Inflammatory macrophage treated with lipopolysaccharide for 4 hours (primary cell): ENCODE measurements at regions not wholly inside any gene's neighbourhood (a gene's known extent, or its start where the extent isn't known, plus 50 kb on each side); places are given as distances from the start of the nearest gene placed in this dataset.
"Not testable (repeated sequence)": the region's sequence is repeated elsewhere in the genome, so short reads cannot be mapped to it uniquely, and the experiment has no call there.

Experiments used
- DNase-seq: peaks from one replicate; pipeline ENCODE4 v3.0.0-alpha.2; 2020

DNA sequence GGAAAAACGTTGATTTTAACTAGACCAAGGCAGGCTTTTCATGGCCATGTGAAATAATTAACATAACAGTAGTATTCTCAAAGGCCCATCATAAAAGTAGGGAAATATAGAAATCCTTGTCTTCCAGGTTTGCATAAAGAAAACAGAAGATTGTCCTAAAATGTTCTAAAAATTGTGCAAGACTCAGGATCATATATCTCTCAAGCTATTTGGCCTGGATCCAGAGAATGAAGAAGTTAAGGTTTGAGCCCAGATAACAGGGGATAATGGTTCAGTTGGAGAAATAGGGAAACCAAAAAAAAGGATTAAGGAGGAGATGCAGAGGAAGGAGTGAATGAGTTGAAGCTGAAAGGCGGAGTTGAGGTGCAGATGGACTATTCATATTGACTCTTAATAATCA lies 555.5 kb upstream of the NR5A2 start:
- DNase-seq = no peak

GRCh38 chr1:199472978-199473377 lies 554.5 kb upstream of the NR5A2 start:
- no peak for DNase-seq

GRCh38 chr1:199474738-199475137 lies 552.8 kb upstream of the NR5A2 start:
- no peak for DNase-seq

- no peak for DNase-seq
Observed at GRCh38 chr1:199482426-199482825, 545.1 kb upstream of the NR5A2 start.

GRCh38 chr1:199489594-199489993 lies 537.9 kb upstream of the NR5A2 start:
- DNase-seq = no peak

GRCh38 chr1:199490769-199491527 lies 536.6 kb upstream of the NR5A2 start:
- DNase-seq = no peak

DNA sequence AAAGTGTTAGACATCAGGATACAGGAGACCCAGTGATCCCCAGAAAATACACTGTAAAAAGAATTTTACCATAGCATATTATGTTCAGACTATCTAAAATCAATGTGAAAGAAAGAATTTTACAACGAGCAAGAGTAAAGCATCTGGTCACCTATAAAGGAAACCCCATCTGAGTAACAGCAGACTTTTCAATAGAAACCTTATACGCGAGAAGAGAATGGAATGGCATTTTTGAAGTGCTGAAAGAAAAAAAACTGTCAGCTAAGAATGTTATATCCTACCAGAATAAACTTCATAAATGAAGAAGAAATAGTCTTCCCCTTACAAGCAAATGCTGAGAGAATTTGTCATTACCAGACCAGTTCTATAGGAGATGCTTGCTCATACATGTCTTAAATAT lies 532.1 kb upstream of the NR5A2 start:
- DNase-seq = no peak

DNA sequence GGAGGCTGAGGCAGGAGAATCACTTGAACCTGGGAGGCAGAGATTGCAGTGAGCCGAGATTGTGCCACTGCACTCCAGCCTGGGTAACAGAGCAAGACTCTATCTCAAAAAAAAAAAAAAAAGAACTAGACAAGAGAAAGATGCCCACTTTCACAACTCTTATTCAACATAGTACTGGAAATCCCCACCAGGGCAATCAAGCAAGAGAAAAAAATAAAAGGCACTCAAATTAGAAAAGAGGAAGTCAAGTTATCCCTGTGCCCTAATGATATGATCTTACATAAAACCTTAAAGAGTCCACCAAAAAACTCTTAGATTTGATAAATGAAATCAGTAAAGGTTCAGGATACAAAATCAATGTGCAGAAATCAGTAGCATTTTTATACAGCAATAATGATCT lies 528.7 kb upstream of the NR5A2 start:
- peak; percentile 69 for DNase-seq

DNA sequence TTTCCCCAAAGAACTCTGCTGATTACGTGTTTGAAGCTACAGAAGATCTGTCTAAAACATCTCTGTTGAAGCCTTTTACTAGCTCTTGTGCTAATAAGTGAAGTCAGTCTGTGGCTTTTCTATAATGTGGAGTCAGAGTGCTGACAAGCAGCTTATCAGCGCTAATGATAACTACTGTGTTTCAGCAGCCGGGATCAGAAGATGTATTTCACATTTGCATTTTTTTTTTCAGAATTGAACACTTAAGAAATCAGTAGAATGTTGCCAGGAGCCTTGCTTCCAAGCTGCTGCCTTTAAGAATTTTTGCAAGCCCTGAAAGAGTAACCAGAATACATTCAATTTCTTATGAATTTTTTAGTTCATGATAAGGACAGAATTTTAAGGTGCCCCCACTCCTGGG lies 519.4 kb upstream of the NR5A2 start:
- DNase-seq = no peak

DNA sequence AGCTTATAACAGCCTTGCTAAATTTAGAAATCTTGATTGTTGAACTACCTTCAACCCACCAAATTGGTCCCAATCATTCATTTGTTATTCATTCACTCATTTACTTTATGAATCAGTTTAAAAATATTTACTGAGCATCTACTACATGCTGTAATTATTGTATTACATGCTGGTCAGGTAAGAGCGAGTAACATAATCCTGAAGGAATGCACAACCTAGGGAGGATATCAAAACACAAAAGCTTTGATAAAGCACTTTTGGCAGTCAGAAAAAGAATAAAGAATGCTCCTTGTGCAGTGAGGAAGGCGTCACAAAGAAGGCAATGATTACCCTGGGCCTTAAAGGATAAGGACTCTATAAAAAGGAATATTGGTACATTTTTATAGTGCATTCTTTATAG lies 518.9 kb upstream of the NR5A2 start:
- DNase-seq = no peak

- DNase-seq = no peak
Observed at GRCh38 chr1:199509456-199509855, 518.1 kb upstream of the NR5A2 start.

DNA sequence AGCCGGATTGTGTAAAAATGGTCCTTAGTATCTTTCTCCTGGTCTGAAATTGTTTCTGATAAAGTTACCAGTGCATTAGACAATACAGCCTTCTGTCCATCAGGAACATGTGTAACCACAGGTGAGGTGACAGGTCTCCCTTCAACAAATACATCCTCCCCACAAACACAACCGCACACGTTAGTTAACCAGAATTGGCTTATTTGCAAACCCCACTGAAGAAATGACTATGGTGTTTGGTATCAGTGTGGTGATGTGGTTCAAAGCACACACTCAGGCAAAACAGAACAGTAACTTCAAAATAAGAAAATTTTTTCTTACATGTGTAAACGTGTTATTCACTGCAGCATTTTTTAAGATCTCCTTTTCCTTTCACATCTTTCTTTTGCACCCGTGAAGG lies 517.2 kb upstream of the NR5A2 start:
- no peak for DNase-seq

DNA sequence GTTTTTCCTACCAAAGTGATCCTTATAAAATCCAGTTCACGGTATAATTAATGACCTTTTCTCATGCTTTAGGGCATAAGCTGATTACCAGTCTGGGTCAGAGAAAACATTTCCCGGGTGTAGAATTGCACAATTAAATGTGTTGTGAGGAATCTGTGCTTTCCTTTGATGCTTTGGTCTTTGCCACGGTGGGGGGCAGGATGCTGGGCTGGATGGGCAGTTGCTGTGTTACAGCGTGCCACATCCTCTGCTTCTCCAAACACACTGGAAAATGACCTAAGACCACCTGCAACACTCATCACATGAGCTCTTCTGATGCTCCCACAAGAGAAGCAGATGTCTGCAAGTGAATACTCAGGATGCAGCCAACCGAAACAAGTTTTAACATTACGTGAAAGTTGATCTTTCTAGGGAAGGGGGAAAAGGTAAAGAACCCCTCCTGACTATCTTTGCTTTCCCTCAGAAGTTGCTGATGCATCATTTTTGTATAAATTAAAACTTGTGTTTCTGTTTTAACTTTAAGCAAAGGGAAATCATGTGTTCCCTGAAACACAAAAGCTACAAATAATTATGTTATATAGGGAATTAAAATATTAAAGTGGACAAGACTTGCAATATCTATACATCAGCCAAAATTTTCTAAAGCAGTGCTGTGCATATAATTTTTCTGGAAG lies 515.3 kb upstream of the NR5A2 start:
- no peak for DNase-seq

- DNase-seq = no peak
Observed at GRCh38 chr1:199515261-199515660, 512.2 kb upstream of the NR5A2 start.

- no peak for DNase-seq
Observed at GRCh38 chr1:199522338-199522737, 505.2 kb upstream of the NR5A2 start.

DNA sequence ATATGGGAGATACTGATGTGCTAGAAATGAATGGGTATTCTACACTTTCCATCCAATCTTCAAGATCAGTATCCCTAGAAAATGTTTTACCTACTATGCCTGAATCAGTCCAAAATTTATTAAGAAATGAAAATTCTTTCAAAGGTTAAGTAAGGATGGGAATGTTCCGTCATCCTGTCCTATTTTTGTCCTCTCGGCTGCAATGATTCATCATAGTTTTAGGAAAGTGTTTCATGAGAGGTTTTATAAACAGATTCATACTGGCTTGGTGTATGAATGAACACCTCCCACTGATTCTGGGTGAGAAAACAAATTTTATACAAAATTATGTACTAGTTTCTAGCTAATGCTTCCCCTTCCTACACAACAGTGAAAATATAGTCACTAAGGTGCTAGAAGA lies 504.6 kb upstream of the NR5A2 start:
- DNase-seq = no peak

- DNase-seq = no peak
Observed at GRCh38 chr1:199529324-199529723, 498.2 kb upstream of the NR5A2 start.

GRCh38 chr1:199533361-199533760 lies 494.1 kb upstream of the NR5A2 start:
- DNase-seq = not testable (repeated sequence)

DNA sequence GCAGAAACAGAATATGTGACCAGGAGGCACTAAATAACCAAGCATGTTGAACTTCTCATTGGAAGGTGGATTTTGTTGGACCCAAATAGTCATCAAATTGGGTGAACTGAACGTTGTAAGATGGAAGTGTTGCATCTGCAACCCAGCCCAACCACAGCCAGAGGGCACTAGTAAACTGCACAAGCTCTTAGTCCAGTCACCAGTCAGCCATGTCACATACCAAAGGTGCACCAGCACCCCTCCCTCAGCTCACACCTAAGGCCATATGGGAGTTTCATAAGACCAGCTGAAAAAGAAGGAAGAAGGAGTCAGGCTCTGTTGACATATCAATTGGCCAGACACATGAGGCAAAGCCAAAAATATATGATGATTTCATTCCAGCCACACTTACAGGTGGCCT lies 481.7 kb upstream of the NR5A2 start:
- no peak for DNase-seq

- peak; percentile 14 for DNase-seq
Observed at GRCh38 chr1:199546323-199546722, 481.2 kb upstream of the NR5A2 start.

GRCh38 chr1:199549421-199549820 lies 478.1 kb upstream of the NR5A2 start:
- no peak for DNase-seq

DNA sequence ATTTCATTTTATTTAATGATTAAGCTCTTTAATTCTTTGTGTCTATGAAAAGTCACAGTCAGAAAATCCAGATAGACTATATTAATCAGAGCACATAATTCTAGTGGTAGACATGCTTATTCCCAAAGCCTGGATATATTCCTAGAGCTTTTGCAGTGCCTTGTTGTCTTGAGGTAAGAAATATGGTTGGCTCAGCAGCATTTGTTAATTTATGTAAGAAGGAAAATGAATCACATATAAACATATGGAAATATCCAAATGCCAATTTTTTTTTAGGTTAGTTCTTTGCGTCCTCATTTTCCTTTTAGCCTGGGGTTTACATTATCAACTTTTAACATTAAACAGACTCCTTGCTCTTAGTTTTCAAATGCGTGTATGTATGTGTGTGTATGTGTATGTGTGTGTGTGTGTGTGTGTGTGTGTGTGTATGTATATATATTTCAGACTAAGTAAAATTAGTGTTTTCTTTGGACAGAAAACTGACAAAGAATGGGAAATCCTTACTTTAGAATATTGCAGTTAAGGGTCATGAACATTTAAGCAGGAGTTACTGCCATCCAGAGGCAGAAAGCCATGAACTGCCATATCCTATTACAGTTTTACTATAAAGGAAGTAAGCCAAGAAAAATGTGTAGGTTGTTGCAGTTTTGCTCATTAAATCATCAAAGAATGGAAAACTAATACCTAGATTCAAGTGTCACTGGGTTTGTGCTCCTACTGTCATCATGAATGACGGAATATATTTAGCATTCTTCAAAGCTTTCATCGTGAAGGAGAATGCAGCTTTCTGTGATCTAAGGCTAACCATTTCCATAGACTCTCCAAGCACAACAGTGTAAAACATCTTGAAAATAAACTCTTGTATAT lies 477.1 kb upstream of the NR5A2 start:
- DNase-seq = no peak

GRCh38 chr1:199551967-199552565 lies 475.4 kb upstream of the NR5A2 start:
- peak; percentile 69 for DNase-seq
